Hepatocyte (in vitro differentiated cells): ENCODE measurements at regions not wholly inside any gene's neighbourhood (a gene's known extent, or its start where the extent isn't known, plus 50 kb on each side); places are given as distances from the start of the nearest gene placed in this dataset.

ENCODE experiments used
- EZH2 ChIP-seq: fragments of 200-600 bp; sonication (generic); IDR thresholded peaks from 2 replicates; pipeline ENCODE4 v1.6.1; 2016; ENCODE audit warnings: antibody characterized with exemption, mild to moderate bottlenecking, borderline replicate concordance
- TF ChIP-seq, protein P1 (sequence below): fragments of 200-600 bp; sonication (generic); IDR thresholded peaks from 2 replicates; pipeline ENCODE4 v1.5.1; 2016; ENCODE audit warnings: antibody characterized with exemption, mild to moderate bottlenecking; ENCODE audit not compliant: poor library complexity

DNA sequence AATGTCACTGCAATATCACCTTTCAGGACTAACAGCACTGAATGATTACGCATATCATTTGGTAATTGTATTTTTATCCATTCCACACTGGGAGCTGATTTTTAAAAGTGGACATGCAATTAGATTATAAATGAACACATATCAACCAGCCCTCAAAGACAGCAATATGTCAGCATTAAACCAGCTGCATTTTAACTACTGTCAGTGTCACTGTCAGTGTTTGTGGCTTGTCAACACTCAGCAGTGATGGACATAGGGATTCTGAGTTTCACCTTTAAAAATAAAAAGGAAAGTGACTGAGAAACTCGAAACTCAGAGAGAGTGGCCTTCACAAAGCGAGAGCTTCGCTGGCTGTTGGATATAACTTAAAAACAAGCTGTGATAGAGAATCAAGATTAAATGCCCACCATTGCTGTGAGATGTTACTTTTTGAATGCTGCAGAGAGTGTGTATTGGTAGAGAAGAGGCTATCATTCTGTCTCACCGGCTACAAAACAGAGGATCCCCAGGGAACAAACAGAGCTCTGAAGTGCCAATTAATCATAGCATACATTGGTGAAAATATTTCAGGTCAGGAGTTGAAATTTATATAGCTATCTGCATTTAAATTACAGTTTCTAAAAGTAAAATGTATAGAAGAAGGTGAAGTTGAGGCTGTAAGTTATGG lies 635.8 kb downstream of the SQOR start:
- TF ChIP-seq, protein P1, sequence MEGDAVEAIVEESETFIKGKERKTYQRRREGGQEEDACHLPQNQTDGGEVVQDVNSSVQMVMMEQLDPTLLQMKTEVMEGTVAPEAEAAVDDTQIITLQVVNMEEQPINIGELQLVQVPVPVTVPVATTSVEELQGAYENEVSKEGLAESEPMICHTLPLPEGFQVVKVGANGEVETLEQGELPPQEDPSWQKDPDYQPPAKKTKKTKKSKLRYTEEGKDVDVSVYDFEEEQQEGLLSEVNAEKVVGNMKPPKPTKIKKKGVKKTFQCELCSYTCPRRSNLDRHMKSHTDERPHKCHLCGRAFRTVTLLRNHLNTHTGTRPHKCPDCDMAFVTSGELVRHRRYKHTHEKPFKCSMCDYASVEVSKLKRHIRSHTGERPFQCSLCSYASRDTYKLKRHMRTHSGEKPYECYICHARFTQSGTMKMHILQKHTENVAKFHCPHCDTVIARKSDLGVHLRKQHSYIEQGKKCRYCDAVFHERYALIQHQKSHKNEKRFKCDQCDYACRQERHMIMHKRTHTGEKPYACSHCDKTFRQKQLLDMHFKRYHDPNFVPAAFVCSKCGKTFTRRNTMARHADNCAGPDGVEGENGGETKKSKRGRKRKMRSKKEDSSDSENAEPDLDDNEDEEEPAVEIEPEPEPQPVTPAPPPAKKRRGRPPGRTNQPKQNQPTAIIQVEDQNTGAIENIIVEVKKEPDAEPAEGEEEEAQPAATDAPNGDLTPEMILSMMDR: no peak
- TF ChIP-seq EZH2: no peak
